ENCODE measurements at regions not wholly inside any gene's neighbourhood (a gene's known extent, or its start where the extent isn't known, plus 50 kb on each side); places are given as distances from the start of the nearest gene placed in this dataset.
"Not testable (repeated sequence)": the region's sequence is repeated elsewhere in the genome, so short reads cannot be mapped to it uniquely, and the experiment has no call there.

DNA sequence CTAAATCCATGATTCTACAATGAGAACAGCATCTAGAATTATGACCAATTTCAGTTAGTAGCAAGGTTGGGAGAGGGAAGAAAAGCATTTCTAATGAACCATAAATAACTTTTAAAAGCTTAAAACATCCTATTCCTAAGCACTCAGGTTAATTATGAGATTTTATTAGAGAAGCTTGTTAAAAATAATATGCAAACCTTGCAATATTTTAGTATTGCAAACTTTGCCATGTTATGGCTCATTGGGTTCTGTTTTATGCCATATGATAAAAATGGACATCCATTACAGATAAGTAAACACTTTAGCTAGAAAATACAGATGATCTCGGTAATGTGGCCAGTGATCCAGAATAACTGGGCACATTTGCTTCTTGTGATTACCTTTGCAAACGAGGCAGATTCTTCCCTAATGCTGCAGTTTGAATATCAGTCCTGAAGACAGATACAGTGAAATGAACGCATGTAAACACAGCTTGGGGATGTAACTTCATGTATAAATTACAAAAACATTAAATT, 447.0 kb downstream of the PLK2 start:
- no peaks in the 10 kb centered on the region for H3K27me3 Mint-ChIP-seq (ENCODE audit: insufficient read depth)

DNA sequence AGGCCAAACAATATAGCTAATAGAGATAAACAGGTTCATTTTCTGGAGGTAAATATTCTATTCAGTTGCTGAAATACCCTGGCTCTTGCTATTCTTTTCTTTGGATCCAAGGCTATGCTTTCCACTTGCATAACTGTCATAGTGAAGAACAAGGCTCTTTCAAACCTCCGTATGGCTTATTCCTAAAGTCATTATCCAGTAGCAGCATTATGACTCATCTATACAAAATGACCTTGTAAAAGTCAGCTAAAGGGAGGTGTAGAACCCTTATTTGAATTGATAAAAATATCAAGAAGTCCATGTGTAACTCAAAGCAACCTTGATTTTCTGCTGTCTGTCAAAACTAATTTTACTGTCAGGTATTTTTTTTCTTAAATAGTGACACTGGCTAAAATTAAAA, 447.8 kb downstream of the PLK2 start:
- Mint-ChIP-seq H3K36me3 (ENCODE audit: low read depth) (no peaks in the 10 kb centered on the region), H3K9me3 (no peaks in the 10 kb centered on the region), H3K4me3 (no peak overlapping the region), H3K27me3 (ENCODE audit: insufficient read depth) (no peaks in the 10 kb centered on the region), H3K27ac (no peak overlapping the region), H3K4me1 (ENCODE audit: low read depth) (no peaks in the 10 kb centered on the region)
- no peak for DNase-seq (ENCODE audit: low spot score)
- intact Hi-C loops (cut with micrococcal nuclease), result no loop called here

More for the DNA sequence above, 447.0 kb downstream of the PLK2 start:
- no peak overlapping the region for H3K4me3 Mint-ChIP-seq
- DNase-seq (ENCODE audit: low spot score), result no peak
- intact Hi-C loops (cut with micrococcal nuclease), result no loop called here
- H3K36me3 Mint-ChIP-seq (ENCODE audit: low read depth), result no peaks in the 10 kb centered on the region
- H3K9me3 Mint-ChIP-seq, result no peaks in the 10 kb centered on the region
- no peak overlapping the region for H3K27ac Mint-ChIP-seq
- H3K4me1 Mint-ChIP-seq (ENCODE audit: low read depth), result no peaks in the 10 kb centered on the region

DNA sequence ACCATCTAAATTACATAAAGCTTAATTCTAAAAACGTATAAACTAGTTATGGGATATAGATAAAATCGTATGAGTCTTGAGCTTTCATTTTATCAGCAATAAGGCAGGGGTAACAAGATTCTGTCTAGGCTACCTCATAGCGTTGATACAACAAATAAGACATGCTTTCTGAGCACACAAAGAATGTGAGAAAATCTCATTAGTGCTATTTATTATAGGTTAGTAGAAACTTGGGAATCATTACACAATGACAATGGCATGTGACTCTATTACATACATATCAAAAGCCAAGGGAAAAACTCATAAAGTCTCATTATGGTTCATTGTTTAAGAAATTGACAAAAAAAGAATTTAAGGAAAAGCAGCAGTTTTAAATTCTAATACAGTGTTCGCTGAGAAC, 448.6 kb downstream of the PLK2 start:
- Mint-ChIP-seq H3K4me3 (no peak overlapping the region), H3K27ac (no peak overlapping the region), H3K4me1 (ENCODE audit: low read depth) (no peaks in the 10 kb centered on the region), H3K27me3 (ENCODE audit: insufficient read depth) (no peaks in the 10 kb centered on the region), H3K9me3 (no peaks in the 10 kb centered on the region), H3K36me3 (ENCODE audit: low read depth) (no peaks in the 10 kb centered on the region)
- intact Hi-C loops (cut with micrococcal nuclease), result no loop called here
- DNase-seq (ENCODE audit: low spot score), result no peak

DNA sequence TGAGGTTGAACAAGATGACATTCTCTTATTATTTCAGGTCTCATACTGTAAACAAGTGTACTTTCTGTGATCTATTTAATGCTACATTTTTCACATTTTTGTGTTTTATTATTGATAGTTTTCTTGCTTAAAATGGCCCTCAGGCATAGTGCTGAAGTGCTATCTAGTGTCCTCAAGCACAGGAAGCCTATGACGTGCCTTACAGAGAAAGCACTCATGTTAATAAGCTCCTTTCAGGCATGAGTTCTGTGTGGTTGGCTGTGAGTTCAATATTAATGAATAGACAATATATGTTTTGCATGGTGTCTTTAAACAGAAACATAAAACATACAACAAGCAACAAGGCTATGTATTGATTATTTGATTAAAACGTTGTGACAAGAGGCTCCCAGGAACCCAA, 450.1 kb downstream of the PLK2 start:
- Mint-ChIP-seq H3K4me1 (ENCODE audit: low read depth) (no peaks in the 10 kb centered on the region), H3K27ac (no peak overlapping the region), H3K36me3 (ENCODE audit: low read depth) (no peaks in the 10 kb centered on the region), H3K27me3 (ENCODE audit: insufficient read depth) (no peaks in the 10 kb centered on the region), H3K9me3 (no peaks in the 10 kb centered on the region), H3K4me3 (no peak overlapping the region)
- intact Hi-C loops (cut with micrococcal nuclease), result no loop called here
- no peak for DNase-seq (ENCODE audit: low spot score)

DNA sequence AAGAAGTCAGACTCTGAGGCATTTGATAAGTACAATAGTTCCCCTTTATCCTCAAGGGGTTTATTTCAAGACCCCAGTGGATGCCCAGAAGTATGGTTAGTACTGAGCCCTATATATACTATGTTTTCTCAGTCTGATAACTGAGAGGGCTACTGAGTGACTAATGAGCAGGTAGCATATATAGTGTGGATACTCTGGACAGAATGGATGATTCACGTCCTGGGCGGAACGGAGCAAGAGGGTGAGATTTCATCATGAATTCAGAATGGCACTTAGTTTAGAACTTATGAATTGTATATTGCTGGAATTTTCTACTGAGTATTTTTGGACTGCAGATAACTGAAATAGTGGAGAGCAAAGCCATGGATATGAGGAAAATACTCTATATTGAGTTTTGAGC, 457.6 kb downstream of the PLK2 start:
- H3K27ac Mint-ChIP-seq, result no peak overlapping the region
- intact Hi-C loops (cut with micrococcal nuclease), result no loop called here
- no peaks in the 10 kb centered on the region for H3K9me3 Mint-ChIP-seq
- H3K27me3 Mint-ChIP-seq (ENCODE audit: insufficient read depth), result no peaks in the 10 kb centered on the region
- H3K4me3 Mint-ChIP-seq, result no peak overlapping the region
- H3K36me3 Mint-ChIP-seq (ENCODE audit: low read depth), result no peaks in the 10 kb centered on the region
- no peaks in the 10 kb centered on the region for H3K4me1 Mint-ChIP-seq (ENCODE audit: low read depth)
- DNase-seq (ENCODE audit: low spot score), result no peak

DNA sequence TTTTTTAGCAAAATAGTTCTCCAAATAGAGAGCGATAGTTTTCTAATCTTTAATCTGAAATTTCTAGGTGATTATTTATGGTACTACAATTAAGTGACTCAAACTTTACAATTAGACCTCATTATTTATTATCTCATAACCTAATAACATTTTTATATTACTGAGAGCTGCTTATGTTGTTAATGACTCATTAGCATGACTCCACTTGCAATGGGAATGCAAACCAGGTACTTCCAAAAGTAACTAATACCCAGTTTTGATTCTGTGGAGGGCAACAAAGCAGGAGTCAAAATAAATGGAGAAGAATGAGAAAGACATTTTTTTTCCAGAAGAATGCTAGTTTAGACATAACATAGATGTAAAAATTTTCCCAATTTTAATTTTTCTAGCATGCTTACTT, 466.0 kb downstream of the PLK2 start:
- H3K27me3 Mint-ChIP-seq (ENCODE audit: insufficient read depth), result no peaks in the 10 kb centered on the region
- H3K4me3 Mint-ChIP-seq, result no peak overlapping the region
- intact Hi-C loops (cut with micrococcal nuclease), result no loop called here
- H3K36me3 Mint-ChIP-seq (ENCODE audit: low read depth), result no peaks in the 10 kb centered on the region
- H3K27ac Mint-ChIP-seq, result no peak overlapping the region
- H3K4me1 Mint-ChIP-seq (ENCODE audit: low read depth), result no peaks in the 10 kb centered on the region
- H3K9me3 Mint-ChIP-seq, result no peaks in the 10 kb centered on the region
- DNase-seq (ENCODE audit: low spot score), result no peak

DNA sequence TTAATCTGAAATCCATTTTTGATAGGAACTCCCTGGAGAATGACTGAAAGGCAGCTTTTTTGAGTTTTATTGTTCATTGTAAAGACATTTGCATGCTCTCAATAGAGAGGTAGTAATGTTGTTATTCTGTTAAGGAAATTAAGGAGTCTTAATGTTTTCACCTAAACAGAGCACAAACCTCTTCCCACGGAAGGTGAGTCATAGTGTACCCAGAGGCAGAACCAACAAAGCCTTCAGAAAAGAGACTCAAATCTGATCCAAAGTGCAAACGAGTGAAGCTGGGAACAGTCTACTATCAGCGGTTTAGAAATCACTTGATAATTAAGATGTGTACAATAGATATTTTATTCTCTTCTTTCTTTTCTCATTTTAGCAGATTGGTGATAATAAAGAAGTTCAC, 470.5 kb downstream of the PLK2 start:
- no peak for DNase-seq (ENCODE audit: low spot score)
- Mint-ChIP-seq H3K4me1 (ENCODE audit: low read depth) (no peaks in the 10 kb centered on the region), H3K27ac (no peak overlapping the region), H3K27me3 (ENCODE audit: insufficient read depth) (no peaks in the 10 kb centered on the region), H3K4me3 (no peak overlapping the region), H3K9me3 (no peaks in the 10 kb centered on the region), H3K36me3 (ENCODE audit: low read depth) (no peaks in the 10 kb centered on the region)
- intact Hi-C loops (cut with micrococcal nuclease), result no loop called here

DNA sequence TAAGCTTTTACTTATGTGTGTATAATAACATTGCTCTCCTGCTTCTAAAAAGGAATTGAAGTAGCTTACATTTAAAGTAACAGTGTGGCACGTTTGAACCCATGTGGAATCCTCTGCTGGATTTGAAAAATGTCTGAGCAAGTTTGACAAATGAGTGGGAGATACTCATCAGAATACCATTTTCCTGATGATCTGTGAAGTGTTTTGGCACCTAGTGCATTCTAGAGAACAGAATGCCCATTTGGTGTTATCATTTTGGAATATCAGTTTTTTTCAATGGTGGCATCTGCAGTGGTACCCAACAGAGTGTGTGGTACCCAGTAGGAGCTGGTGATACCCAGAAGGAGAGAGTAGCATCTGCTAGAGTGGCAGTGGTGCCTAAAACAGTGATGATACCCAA, 471.1 kb downstream of the PLK2 start:
- Mint-ChIP-seq H3K27me3 (ENCODE audit: insufficient read depth) (no peaks in the 10 kb centered on the region), H3K4me3 (no peak overlapping the region), H3K4me1 (ENCODE audit: low read depth) (no peaks in the 10 kb centered on the region), H3K36me3 (ENCODE audit: low read depth) (no peaks in the 10 kb centered on the region), H3K27ac (no peak overlapping the region), H3K9me3 (no peaks in the 10 kb centered on the region)
- DNase-seq (ENCODE audit: low spot score), result no peak
- intact Hi-C loops (cut with micrococcal nuclease), result no loop called here

DNA sequence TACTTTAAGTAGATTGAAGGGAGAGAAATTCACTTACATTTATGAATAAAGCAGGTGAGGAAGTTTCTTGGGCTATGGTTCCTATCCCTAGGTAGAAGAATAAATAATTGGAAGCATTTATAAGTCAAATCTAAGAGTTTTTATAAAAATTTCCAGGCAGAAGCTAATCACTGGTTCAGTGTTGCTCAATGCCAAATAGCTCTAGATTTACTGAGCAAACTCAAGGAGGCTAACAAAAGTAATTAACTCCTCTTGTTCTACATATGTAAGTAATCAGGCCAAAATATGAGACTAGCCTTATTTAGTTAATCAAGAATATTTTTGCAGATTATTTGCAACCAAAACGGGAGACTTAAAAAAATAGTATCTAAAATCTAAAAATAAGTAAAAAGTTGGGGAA, 472.3 kb downstream of the PLK2 start:
- intact Hi-C loops (cut with micrococcal nuclease), result no loop called here
- no peaks in the 10 kb centered on the region for H3K4me1 Mint-ChIP-seq (ENCODE audit: low read depth)
- H3K4me3 Mint-ChIP-seq, result no peak overlapping the region
- H3K9me3 Mint-ChIP-seq, result no peaks in the 10 kb centered on the region
- H3K36me3 Mint-ChIP-seq (ENCODE audit: low read depth), result no peaks in the 10 kb centered on the region
- no peak overlapping the region for H3K27ac Mint-ChIP-seq
- H3K27me3 Mint-ChIP-seq (ENCODE audit: insufficient read depth), result no peaks in the 10 kb centered on the region
- no peak for DNase-seq (ENCODE audit: low spot score)

DNA sequence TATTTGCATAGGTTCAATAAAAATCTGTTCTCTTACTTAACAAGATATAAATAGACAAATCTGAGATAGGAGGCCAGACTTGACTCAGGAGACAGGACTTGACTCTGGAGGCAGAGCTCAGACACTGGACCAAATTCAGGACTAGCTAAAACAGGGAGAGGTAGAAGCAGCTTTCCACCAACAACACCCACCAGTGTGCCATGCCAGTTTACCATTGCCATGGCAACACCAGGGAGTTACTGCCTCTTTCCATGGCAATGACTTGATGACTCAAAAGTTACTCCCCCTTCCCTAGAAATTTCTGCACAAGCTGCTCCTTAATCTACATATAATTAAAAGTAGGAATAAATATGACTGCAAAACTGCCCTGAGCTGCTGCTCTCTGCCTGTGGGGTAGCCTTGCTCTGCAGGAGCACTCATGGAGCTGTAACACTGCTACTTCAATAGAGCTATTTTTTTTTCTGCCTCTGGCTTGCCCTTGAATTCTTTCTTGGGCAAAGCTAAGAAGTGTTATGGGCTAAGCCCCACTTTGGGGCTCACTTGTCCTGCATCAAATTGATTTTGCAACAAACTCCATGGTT, 473.0 kb downstream of the PLK2 start:
- H3K9me3 Mint-ChIP-seq, result no peaks in the 10 kb centered on the region
- H3K4me3 Mint-ChIP-seq, result no peak overlapping the region
- H3K36me3 Mint-ChIP-seq (ENCODE audit: low read depth), result no peaks in the 10 kb centered on the region
- H3K4me1 Mint-ChIP-seq (ENCODE audit: low read depth), result no peaks in the 10 kb centered on the region
- DNase-seq (ENCODE audit: low spot score), result no peak
- no peak overlapping the region for H3K27ac Mint-ChIP-seq
- H3K27me3 Mint-ChIP-seq (ENCODE audit: insufficient read depth), result no peaks in the 10 kb centered on the region
- intact Hi-C loops (cut with micrococcal nuclease), result no loop called here

DNA sequence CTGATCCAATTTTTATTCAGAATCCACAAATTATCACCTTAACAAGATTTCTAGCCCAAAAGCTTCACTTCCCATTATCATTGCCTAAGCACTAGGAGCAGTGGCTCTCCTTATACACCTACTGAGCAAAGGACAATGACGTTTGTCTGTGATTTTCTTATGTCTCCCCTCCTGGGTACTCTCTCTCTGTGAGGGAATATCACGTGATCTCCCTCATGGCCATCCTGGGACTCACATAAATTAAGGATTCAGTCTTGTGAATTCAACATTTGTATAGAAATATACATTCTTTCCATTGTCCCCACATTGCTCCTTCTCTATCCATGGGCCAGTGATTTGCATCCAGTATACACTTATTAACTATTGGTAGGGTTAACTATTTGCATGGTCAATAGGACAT, 476.5 kb downstream of the PLK2 start:
- Mint-ChIP-seq H3K27ac (no peak overlapping the region), H3K4me1 (ENCODE audit: low read depth) (no peaks in the 10 kb centered on the region), H3K4me3 (no peak overlapping the region), H3K27me3 (ENCODE audit: insufficient read depth) (no peaks in the 10 kb centered on the region), H3K9me3 (no peaks in the 10 kb centered on the region), H3K36me3 (ENCODE audit: low read depth) (no peaks in the 10 kb centered on the region)
- DNase-seq (ENCODE audit: low spot score), result no peak
- intact Hi-C loops (cut with micrococcal nuclease), result no loop called here

DNA sequence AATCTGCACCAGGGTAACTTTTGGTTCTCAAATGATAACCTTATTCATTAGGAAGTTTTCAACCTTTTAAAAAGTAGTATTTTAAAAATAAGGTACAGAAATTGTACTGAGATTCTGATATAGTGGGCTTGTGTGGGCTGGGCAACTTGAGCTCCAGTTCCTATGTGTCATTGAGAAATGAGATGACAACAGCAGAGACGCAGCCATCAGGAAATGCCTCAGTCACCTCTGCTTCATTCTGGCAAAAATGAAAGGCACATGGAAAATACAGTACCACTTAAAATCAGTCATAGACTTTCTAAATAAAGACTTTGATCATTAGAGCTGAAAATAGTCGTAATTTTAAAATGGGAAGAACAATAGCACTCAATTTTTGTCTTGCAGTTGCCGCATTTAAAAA, 480.2 kb downstream of the PLK2 start:
- Mint-ChIP-seq H3K4me1 (ENCODE audit: low read depth) (no peaks in the 10 kb centered on the region), H3K9me3 (no peaks in the 10 kb centered on the region), H3K27me3 (ENCODE audit: insufficient read depth) (no peaks in the 10 kb centered on the region), H3K27ac (no peak overlapping the region), H3K36me3 (ENCODE audit: low read depth) (no peaks in the 10 kb centered on the region), H3K4me3 (no peak overlapping the region)
- intact Hi-C loops (cut with micrococcal nuclease), result no loop called here
- DNase-seq (ENCODE audit: low spot score), result no peak

DNA sequence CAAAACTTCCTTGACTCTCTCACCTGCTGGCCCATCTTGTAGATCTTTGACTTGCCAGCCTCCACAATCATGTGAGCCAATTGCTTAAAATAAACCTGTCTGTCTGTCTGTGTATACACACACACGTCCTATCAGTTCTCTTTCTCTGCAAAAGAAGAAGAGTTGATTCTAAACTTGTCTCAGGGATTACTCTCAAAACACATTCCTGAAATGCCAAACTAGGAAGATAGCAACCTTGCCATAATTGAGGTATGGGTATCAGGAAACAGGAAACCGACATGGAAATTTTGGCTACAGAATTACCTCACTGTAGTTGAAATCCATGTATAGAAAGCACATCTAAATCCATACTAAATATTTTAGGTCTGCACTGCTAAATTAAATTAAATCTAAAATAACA, 483.4 kb downstream of the PLK2 start:
- no peaks in the 10 kb centered on the region for H3K4me1 Mint-ChIP-seq (ENCODE audit: low read depth)
- DNase-seq (ENCODE audit: low spot score), result no peak
- peaks cover 1% of the 10 kb centered on the region for H3K9me3 Mint-ChIP-seq
- H3K27ac Mint-ChIP-seq, result no peak overlapping the region
- no peaks in the 10 kb centered on the region for H3K36me3 Mint-ChIP-seq (ENCODE audit: low read depth)
- H3K27me3 Mint-ChIP-seq (ENCODE audit: insufficient read depth), result no peaks in the 10 kb centered on the region
- intact Hi-C loops (cut with micrococcal nuclease), result no loop called here
- no peak overlapping the region for H3K4me3 Mint-ChIP-seq

DNA sequence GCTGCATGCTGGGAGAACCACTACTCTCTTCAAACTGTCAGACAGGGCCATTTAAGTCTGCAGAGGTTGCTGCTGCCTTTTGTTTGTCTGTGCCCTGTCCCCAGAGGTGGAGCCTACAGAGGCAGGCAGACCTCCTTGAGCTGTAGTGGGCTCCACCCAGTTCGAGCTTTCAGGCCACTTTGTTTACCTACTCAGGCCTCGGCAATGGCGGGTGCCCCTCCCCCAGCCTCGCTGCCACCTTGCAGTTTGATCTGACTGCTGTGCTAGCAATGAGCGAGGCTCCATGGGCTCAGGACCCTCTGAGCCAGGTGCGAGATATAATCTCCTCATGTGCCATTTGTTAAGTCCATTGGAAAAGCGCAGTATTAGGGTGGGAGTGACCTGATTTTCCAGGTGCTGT, 487.8 kb downstream of the PLK2 start:
- H3K27me3 Mint-ChIP-seq (ENCODE audit: insufficient read depth); DNase-seq (ENCODE audit: low spot score); H3K36me3 Mint-ChIP-seq (ENCODE audit: low read depth); intact Hi-C loops (cut with micrococcal nuclease); H3K27ac Mint-ChIP-seq; H3K4me3 Mint-ChIP-seq; H3K4me1 Mint-ChIP-seq (ENCODE audit: low read depth): not testable (repeated sequence)
- peaks cover 10% of the 10 kb centered on the region for H3K9me3 Mint-ChIP-seq

All from activated T-helper 1 cell treated with anti-CD3 and anti-CD28 coated beads, Interleukin-12 subunit alpha, Interleukin-12 subunit beta, Interleukin-2, Interleukin-4 antibody, amounts not matched to agents 30 ng/mL and 10 ng/mL and 1 ng/mL, durations not matched to agents 14 hours and 24 hours and 36 hours (primary cell).